Epithelial cell of esophagus (primary cell): ENCODE measurements at regions not wholly inside any gene's neighbourhood (a gene's known extent, or its start where the extent isn't known, plus 50 kb on each side); places are given as distances from the start of the nearest gene placed in this dataset.

Experiments used
- DNase-seq: peaks from one replicate; pipeline ENCODE4 v3.0.0; 2010; ENCODE audit warnings: low read depth
- H3K4me3 ChIP-seq: 2 replicates; pipeline ENCODE4 v1.5.1; 2011; ENCODE audit warnings: mild to moderate bottlenecking, low read length, control low read depth
- TF ChIP-seq, protein P1 (sequence below): IDR thresholded peaks from 2 replicates; pipeline ENCODE4 v1.5.1; 2011; ENCODE audit warnings: low read depth, mild to moderate bottlenecking, low read length, control low read depth, inconsistent platforms; ENCODE audit not compliant: insufficient read depth; ENCODE audit errors: missing control alignments

DNA sequence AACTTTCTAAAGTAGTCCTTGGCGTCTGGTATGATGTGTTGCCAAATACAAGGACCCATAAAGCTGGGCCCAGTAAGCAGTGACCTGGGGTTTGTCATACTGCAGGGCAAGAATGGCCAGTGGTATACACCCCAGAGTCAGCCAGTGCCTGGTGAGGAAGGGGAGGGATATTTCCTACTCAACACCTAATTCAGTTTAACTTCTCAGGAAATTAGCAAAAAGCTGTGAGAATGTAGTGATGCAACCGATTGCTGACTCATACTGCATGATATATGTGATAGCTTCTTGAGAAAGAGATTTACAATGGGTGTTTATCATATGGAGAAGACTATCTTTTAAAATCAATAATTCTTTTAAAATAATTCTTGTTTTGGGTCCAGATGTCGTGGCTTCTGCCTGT lies 889.3 kb upstream of the CELF2 start:
- peak; percentile 45 for DNase-seq
- no peak overlapping the region for H3K4me3 ChIP-seq
- TF ChIP-seq, protein P1, sequence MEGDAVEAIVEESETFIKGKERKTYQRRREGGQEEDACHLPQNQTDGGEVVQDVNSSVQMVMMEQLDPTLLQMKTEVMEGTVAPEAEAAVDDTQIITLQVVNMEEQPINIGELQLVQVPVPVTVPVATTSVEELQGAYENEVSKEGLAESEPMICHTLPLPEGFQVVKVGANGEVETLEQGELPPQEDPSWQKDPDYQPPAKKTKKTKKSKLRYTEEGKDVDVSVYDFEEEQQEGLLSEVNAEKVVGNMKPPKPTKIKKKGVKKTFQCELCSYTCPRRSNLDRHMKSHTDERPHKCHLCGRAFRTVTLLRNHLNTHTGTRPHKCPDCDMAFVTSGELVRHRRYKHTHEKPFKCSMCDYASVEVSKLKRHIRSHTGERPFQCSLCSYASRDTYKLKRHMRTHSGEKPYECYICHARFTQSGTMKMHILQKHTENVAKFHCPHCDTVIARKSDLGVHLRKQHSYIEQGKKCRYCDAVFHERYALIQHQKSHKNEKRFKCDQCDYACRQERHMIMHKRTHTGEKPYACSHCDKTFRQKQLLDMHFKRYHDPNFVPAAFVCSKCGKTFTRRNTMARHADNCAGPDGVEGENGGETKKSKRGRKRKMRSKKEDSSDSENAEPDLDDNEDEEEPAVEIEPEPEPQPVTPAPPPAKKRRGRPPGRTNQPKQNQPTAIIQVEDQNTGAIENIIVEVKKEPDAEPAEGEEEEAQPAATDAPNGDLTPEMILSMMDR, result no peak

DNA sequence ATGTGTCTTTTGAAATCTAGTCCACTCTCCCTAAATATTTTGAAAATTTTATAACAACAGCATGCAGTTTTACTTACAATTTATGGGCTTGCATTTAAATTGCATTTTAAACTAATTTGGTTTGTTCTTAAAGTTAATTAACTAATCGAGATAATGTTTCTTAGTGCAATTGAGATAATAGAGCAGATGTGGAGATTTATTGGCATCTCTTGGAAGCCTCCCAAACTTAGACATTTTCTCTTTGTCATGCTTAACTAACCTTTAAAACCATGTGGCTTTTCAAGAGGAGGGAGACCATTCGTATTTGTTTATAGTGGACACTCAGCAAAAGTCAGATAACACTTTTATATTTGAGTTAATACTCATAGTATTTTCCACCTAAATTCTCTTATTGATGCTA lies 887.0 kb upstream of the CELF2 start:
- TF ChIP-seq, protein P1, result no peak
- DNase-seq, result no peak
- no peak overlapping the region for H3K4me3 ChIP-seq

DNA sequence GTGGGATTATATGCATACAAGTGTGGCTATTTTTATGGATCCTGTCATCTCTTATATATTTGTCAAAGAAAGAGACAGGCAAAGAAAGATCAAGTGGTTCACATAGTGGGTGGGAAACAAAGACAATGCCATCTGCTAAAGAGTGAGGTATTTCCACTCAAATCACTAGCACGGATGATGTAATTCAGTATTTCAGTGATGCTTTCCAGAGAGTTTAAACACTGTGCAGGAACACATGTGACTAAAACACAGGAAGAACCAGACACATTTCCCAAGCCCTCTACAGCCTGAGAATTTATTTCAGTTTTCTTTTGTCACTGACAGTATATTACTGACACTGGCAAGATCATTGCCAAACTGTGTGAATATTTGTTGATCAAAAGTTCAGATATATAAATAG lies 885.7 kb upstream of the CELF2 start:
- TF ChIP-seq, protein P1, result no peak
- DNase-seq, result no peak
- H3K4me3 ChIP-seq, result no peak overlapping the region

DNA sequence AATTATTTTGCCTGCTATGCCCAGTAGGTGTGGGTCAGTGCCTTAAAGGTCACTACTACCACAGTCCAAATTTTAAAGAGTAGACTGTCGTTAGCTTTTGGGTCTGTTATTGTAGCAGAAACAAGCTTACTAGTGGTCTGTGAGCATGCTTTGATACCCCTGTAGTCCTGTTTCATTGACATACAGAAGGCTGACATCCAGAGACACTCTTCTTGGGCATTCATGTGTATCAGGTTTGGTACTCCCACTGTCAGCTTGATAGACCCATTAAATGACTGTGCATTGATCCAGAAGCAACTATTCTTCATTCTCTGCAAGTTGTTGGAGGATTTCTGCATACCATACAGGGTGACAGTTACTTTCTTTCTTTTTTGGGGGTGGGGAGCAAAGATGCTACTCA lies 884.4 kb upstream of the CELF2 start:
- no peak for DNase-seq
- H3K4me3 ChIP-seq, result no peak overlapping the region
- TF ChIP-seq, protein P1, result no peak

DNA sequence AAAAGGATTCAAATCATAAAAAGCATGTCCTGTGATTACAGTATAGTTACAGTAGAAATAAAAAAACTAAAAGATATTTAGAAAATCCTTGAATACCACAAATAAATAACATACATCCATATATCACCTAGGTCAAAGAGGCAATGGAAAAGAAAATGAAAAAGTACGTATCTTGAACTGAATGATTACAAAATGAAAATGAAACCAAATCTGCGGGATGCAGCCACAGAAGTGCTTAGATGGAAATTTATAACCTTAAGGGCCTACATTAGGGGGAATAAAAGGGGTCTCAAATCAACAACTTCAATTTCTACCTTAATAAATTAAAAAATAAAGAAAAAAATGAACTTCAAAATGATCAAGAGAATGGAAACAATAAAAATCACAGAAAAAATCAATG lies 879.0 kb upstream of the CELF2 start:
- DNase-seq, result no peak
- H3K4me3 ChIP-seq, result no peak overlapping the region
- TF ChIP-seq, protein P1, result no peak

DNA sequence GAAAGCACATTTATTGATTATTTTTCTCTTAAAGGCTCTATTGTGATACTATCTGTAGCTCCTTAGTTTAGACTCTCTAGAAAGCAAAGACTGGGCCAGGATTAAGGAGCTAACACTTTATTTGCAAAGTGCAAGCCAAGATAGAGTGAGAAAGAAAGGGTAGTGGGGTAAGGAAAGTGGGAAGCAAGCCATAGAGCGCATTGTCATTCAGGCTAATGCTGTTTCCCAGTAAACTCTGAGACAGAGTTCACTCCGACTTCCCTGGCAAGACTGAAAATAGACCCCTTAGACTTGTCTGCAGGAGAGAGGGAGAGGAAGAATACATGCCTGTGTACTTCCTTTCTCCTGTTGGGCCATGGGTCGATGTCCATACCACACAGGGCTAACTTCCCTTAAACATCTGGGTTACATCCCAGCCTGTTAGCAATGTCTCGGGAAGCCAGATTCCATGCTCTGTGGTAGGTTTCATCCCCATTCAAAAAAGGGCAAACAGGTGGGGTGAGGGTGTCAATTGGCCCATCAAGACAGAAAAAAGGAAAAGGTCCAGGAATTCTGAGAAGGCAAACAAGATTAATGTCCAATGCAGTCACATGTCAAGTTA lies 875.8 kb upstream of the CELF2 start:
- TF ChIP-seq, protein P1, result no peak
- no peak overlapping the region for H3K4me3 ChIP-seq
- DNase-seq, result no peak

DNA sequence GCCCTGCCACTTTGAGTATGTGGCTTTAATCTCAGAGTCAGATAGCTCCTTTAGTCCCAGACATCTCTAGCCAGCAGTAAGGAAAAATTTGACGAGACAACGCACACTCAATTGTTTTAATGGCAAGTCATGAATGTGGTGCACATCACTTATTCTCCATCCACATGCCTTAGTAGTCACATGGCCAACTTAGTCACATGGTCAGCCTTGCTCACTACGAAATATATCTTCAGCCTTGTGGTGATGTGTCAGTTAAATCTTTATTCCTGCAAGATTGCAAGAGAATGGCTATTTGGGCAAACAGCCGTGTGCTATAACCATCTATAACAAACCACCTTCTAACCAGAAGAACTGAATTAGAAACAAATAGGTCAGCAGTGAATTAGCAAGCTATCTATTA lies 871.1 kb upstream of the CELF2 start:
- TF ChIP-seq, protein P1, result no peak
- no peak for DNase-seq
- no peak overlapping the region for H3K4me3 ChIP-seq
